Right lobe of liver (tissue), 6 donors: ENCODE measurements at regions not wholly inside any gene's neighbourhood (a gene's known extent, or its start where the extent isn't known, plus 50 kb on each side); places are given as distances from the start of the nearest gene placed in this dataset.

Experiments
- ATAC-seq, 4 donors: fragments of 200-7000 bp; cut with Tn5 transposase; one replicate each; pipeline ENCODE4 v1.9.1; 2020; ENCODE audit warnings: mild to moderate bottlenecking in 4 of 4, moderate library complexity in 4 of 4
- DNase-seq, 3 donors: peaks; one replicate each; pipeline ENCODE4 v3.0.0-alpha.2; 2020
- H3K27ac ChIP-seq, 3 donors: fragments of 200-600 bp; one replicate each; pipeline ENCODE4 v1.8.0; 2022
- H3K27me3 ChIP-seq, 2 donors: fragments of 200-600 bp; one replicate each; pipeline ENCODE4 v1.8.0; 2022
- H3K36me3 ChIP-seq, 4 donors: fragments of 200-600 bp; sonication (generic) in 1 of 4; one replicate each; pipeline versions ENCODE4 v1.5.1 to v1.8.0; 2017 to 2022; ENCODE audit warnings: control low read depth in 1 of 4
- H3K4me1 ChIP-seq, 4 donors: fragments of 200-600 bp; sonication (generic) in 1 of 4; one replicate each; pipeline versions ENCODE4 v1.5.1 to v1.8.0; 2017 to 2022; ENCODE audit warnings: control low read depth in 1 of 4
- H3K4me3 ChIP-seq, 3 donors: fragments of 200-600 bp; one replicate each; pipeline ENCODE4 v1.8.0; 2022
- H3K9me3 ChIP-seq, 4 donors: fragments of 200-600 bp; sonication (generic) in 1 of 4; one replicate each; pipeline versions ENCODE4 v1.5.1 to v1.8.0; 2017 to 2022; ENCODE audit warnings: control low read depth in 1 of 4
- CTCF ChIP-seq, 4 donors: fragments of 200-600 bp in 3 of 4; fragments of 450-650 bp in 1 of 4; IDR thresholded peaks; one replicate each; pipeline versions ENCODE4 v1.5.1 to v1.8.0; 2016 to 2022; ENCODE audit warnings: antibody characterized with exemption in 4 of 4, mild to moderate bottlenecking in 2 of 4
- POLR2A ChIP-seq: fragments of 450-650 bp; IDR thresholded peaks from one replicate; pipeline ENCODE4 v1.6.1; 2017; ENCODE audit warnings: antibody characterized with exemption, mild to moderate bottlenecking
- WGBS: methylation state at CpG from one replicate; pipeline ENCODE4 v1.1.6; 2018; ENCODE audit warnings: low coverage, low lambda C conversion rate; ENCODE audit not compliant: insufficient coverage; ENCODE audit errors: missing lambda C conversion rate; 5-methylcytosine and 5-hydroxymethylcytosine counted together
- intact Hi-C, 2 donors: fragments of 100-400 bp; cut with DNase I; formaldehyde crosslinking; loops; one replicate each; pipeline versions ENCODE4 v1.11.2 to v1.14.1; 2022
- donor health status: DM: no; HTN: yes; CAD: no.
- donor health status: DM: no; HTN: no; CAD: no.
- donor health status: DM: no; HTN: no; CAD: no.
- donor health status: DM: no; HTN: yes; CAD: no.
- donor health status: DM: no; HTN: yes; CAD: no.

DNA sequence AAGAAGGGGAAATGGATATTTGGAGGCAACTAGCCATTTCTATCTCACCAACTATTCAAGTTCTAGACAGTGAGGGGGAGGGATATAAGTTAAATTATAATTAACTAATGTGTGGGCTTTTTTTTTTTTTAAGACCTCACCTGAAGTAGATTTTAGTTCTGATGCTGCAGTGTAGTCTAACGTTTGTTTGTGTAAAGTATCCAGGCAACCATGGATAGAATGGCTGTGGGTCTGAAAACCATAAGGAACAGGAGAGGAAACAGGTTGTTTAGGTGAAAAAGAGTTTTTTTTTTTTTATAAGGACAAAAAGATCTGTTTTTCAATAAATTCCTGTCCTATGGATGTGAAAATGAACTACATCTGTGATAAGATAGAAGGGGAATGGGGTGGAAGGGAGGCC, 262.4 kb upstream of the PLET1 start:
- H3K4me1 ChIP-seq = no peaks in the 10 kb centered on the region
- H3K27me3 ChIP-seq = no peaks in the 10 kb centered on the region
- H3K36me3 ChIP-seq = no peaks in the 10 kb centered on the region
- no peak for ATAC-seq
- no peak for DNase-seq
- no peak overlapping the region for H3K4me3 ChIP-seq
- no peak overlapping the region for H3K27ac ChIP-seq
- 10% methylated on average over 1 of the region's 1 CpG for whole genome bisulfite sequencing
- no peak for TF ChIP-seq CTCF (IDR thresholded peaks at IDR 0.05)
- no peak for TF ChIP-seq POLR2A
- no peaks in the 10 kb centered on the region for H3K9me3 ChIP-seq
- intact Hi-C loops = no loop called here

DNA sequence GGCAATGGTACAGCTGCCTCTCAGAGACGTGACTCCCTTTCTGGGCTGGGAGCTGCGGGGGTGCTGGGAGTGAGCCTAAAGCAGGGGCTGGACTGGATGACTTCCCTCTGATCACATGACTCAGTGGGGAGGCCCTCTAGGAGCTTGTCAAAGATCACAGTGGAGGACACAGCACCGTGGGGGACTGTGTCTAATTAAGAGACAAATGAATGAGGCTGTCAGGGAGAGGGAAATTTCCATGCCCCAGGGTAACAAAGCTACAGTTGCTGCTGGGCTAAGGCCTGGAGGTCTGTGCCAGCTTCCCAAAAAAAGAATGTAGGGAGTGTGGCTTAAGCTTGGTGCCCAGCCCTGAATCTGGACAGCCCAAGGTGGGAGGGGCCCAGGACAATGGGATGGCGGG, 262.8 kb upstream of the PLET1 start:
- intact Hi-C loops = no loop called here
- WGBS = 38% methylated on average over 4 of the region's 4 CpGs
- Histone ChIP-seq H3K27ac (no peak overlapping the region), H3K4me1 (no peaks in the 10 kb centered on the region), H3K9me3 (no peaks in the 10 kb centered on the region), H3K27me3 (no peaks in the 10 kb centered on the region), H3K4me3 (no peak overlapping the region), H3K36me3 (no peaks in the 10 kb centered on the region)
- TF ChIP-seq CTCF (IDR thresholded peaks at IDR 0.05) = no peak
- no peak for TF ChIP-seq POLR2A
- peak; percentile 29 to 46 (median 41) for ATAC-seq
- DNase-seq = peak in 1 of 3 donors; percentile 25

GRCh38 chr11:112523951-112524350, 263.3 kb upstream of the PLET1 start:
- H3K36me3 ChIP-seq = no peaks in the 10 kb centered on the region
- H3K9me3 ChIP-seq = no peaks in the 10 kb centered on the region
- DNase-seq (no peak), ATAC-seq (peak in 2 of 4 donors; percentile 26 to 48)
- no peaks in the 10 kb centered on the region for H3K27me3 ChIP-seq
- no peak overlapping the region for H3K27ac ChIP-seq
- no peak overlapping the region for H3K4me3 ChIP-seq
- TF ChIP-seq CTCF (IDR thresholded peaks at IDR 0.05) (no peak), POLR2A (no peak)
- no peaks in the 10 kb centered on the region for H3K4me1 ChIP-seq
- intact Hi-C loops = no loop called here
- WGBS = 33% methylated on average over 1 of the region's 2 CpGs

GRCh38 chr11:112524798-112525197, 264.1 kb upstream of the PLET1 start:
- intact Hi-C loops = no loop called here
- peak in 2 of 3 donors; percentile 49 to 55 for DNase-seq
- Histone ChIP-seq H3K4me1 (no peaks in the 10 kb centered on the region), H3K27ac (no peak overlapping the region), H3K27me3 (no peaks in the 10 kb centered on the region), H3K36me3 (no peaks in the 10 kb centered on the region), H3K9me3 (no peaks in the 10 kb centered on the region), H3K4me3 (no peak overlapping the region)
- WGBS = 23% methylated on average over 3 of the region's 4 CpGs
- peak; percentile 41 to 61 (median 55) for ATAC-seq
- TF ChIP-seq CTCF (IDR thresholded peaks at IDR 0.05) (no peak), POLR2A (no peak)

- DNase-seq = no peak
- peak; percentile 47 to 59 (median 54) for ATAC-seq
- Histone ChIP-seq H3K4me3 (no peak overlapping the region), H3K27me3 (no peaks in the 10 kb centered on the region), H3K9me3 (no peaks in the 10 kb centered on the region), H3K36me3 (no peaks in the 10 kb centered on the region), H3K27ac (no peak overlapping the region), H3K4me1 (no peaks in the 10 kb centered on the region)
- 37% methylated on average over 3 of the region's 5 CpGs for WGBS
- intact Hi-C loops = no loop called here
- TF ChIP-seq POLR2A (no peak), CTCF (IDR thresholded peaks at IDR 0.05) (no peak)
Observed at GRCh38 chr11:112525270-112525669, 264.6 kb upstream of the PLET1 start.
